IMR-90 (cell line): ENCODE measurements at regions not wholly inside any gene's neighbourhood (a gene's known extent, or its start where the extent isn't known, plus 50 kb on each side); places are given as distances from the start of the nearest gene placed in this dataset.

Source experiments
- BHLHE40 ChIP-seq: fragments of 150-350 bp; IDR thresholded peaks from 2 replicates; pipeline ENCODE4 v1.6.1; 2016; ENCODE audit warnings: mild to moderate bottlenecking, low read depth, low read length
- CEBPB ChIP-seq: IDR thresholded peaks from 2 replicates; pipeline ENCODE4 v1.6.1; 2012; ENCODE audit warnings: low read depth, low read length, improper control_type of control experiment
- CHD1 ChIP-seq: IDR thresholded peaks from 2 replicates; pipeline ENCODE4 v1.6.1; 2012; ENCODE audit warnings: low read depth, low read length, improper control_type of control experiment
- FOS ChIP-seq: fragments of 150-350 bp; IDR thresholded peaks from 2 replicates; pipeline ENCODE4 v1.6.1; 2016; ENCODE audit warnings: low read depth, low read length
- MAFK ChIP-seq: IDR thresholded peaks from 2 replicates; pipeline ENCODE4 v1.6.1; 2012; ENCODE audit warnings: low read depth, low read length, improper control_type of control experiment
- MAZ ChIP-seq: IDR thresholded peaks from 2 replicates; pipeline ENCODE4 v1.6.1; 2012; ENCODE audit warnings: low read depth, mild to moderate bottlenecking, low read length, improper control_type of control experiment, moderate library complexity, borderline replicate concordance
- MXI1 ChIP-seq: IDR thresholded peaks from 2 replicates; pipeline ENCODE4 v1.6.1; 2012; ENCODE audit warnings: low read depth, mild to moderate bottlenecking, low read length, moderate library complexity, borderline replicate concordance
- POLR2A ChIP-seq: IDR thresholded peaks from 2 replicates; pipeline ENCODE4 v1.6.1; 2012; ENCODE audit warnings: mild to moderate bottlenecking, low read depth, low read length
- RAD21 ChIP-seq: IDR thresholded peaks from 2 replicates; pipeline ENCODE4 v1.6.1; 2012; ENCODE audit warnings: low read length, improper control_type of control experiment
- RCOR1 ChIP-seq: IDR thresholded peaks from 2 replicates; pipeline ENCODE4 v1.6.1; 2012; ENCODE audit warnings: mild to moderate bottlenecking, low read length, improper control_type of control experiment; ENCODE audit not compliant: insufficient replicate concordance
- SMC3 ChIP-seq: fragments of 150-350 bp; IDR thresholded peaks from 2 replicates; pipeline ENCODE4 v1.6.1; 2016; ENCODE audit warnings: low read depth, mild to moderate bottlenecking, antibody characterized with exemption, low read length, moderate library complexity
- TF ChIP-seq, protein P1 (sequence below): conservative IDR thresholded peaks from 2 replicates; pipeline ENCODE4 v1.5.1; 2012; ENCODE audit warnings: mild to moderate bottlenecking, low read depth, low read length, improper control_type of control experiment
- TF ChIP-seq, protein P2 (sequence below): fragments of 150-350 bp; IDR thresholded peaks from 2 replicates; pipeline ENCODE4 v1.6.1; 2017; ENCODE audit warnings: mild to moderate bottlenecking, antibody characterized with exemption, low read length, low read depth
- TF ChIP-seq, protein P3 (sequence below): fragments of 150-350 bp; IDR thresholded peaks from 2 replicates; pipeline ENCODE4 v1.6.1; 2016; ENCODE audit warnings: low read depth, mild to moderate bottlenecking, low read length, moderate library complexity, borderline replicate concordance

- TF ChIP-seq, protein P1, sequence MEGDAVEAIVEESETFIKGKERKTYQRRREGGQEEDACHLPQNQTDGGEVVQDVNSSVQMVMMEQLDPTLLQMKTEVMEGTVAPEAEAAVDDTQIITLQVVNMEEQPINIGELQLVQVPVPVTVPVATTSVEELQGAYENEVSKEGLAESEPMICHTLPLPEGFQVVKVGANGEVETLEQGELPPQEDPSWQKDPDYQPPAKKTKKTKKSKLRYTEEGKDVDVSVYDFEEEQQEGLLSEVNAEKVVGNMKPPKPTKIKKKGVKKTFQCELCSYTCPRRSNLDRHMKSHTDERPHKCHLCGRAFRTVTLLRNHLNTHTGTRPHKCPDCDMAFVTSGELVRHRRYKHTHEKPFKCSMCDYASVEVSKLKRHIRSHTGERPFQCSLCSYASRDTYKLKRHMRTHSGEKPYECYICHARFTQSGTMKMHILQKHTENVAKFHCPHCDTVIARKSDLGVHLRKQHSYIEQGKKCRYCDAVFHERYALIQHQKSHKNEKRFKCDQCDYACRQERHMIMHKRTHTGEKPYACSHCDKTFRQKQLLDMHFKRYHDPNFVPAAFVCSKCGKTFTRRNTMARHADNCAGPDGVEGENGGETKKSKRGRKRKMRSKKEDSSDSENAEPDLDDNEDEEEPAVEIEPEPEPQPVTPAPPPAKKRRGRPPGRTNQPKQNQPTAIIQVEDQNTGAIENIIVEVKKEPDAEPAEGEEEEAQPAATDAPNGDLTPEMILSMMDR: no peak
- TF ChIP-seq, protein P2, sequence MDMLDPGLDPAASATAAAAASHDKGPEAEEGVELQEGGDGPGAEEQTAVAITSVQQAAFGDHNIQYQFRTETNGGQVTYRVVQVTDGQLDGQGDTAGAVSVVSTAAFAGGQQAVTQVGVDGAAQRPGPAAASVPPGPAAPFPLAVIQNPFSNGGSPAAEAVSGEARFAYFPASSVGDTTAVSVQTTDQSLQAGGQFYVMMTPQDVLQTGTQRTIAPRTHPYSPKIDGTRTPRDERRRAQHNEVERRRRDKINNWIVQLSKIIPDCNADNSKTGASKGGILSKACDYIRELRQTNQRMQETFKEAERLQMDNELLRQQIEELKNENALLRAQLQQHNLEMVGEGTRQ: no peak
- no peak for TF ChIP-seq MAFK
- TF ChIP-seq POLR2A: no peak
- TF ChIP-seq CEBPB: no peak
- no peak for TF ChIP-seq BHLHE40
- no peak for TF ChIP-seq FOS
- TF ChIP-seq MXI1: no peak
- no peak for TF ChIP-seq RAD21
- TF ChIP-seq CHD1: no peak
- no peak for TF ChIP-seq SMC3
- TF ChIP-seq, protein P3, sequence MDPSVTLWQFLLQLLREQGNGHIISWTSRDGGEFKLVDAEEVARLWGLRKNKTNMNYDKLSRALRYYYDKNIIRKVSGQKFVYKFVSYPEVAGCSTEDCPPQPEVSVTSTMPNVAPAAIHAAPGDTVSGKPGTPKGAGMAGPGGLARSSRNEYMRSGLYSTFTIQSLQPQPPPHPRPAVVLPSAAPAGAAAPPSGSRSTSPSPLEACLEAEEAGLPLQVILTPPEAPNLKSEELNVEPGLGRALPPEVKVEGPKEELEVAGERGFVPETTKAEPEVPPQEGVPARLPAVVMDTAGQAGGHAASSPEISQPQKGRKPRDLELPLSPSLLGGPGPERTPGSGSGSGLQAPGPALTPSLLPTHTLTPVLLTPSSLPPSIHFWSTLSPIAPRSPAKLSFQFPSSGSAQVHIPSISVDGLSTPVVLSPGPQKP: no peak
- TF ChIP-seq RCOR1: no peak
- TF ChIP-seq MAZ: no peak
Measured at GRCh38 chr5:118577621-118578020, 410.7 kb downstream of the DTWD2 start.
